Breast epithelium (tissue), 3 donors: ENCODE measurements at regions not wholly inside any gene's neighbourhood (a gene's known extent, or its start where the extent isn't known, plus 50 kb on each side); places are given as distances from the start of the nearest gene placed in this dataset.

Source experiments
- CTCF ChIP-seq, 3 donors: fragments of 450-650 bp; IDR thresholded peaks; one replicate each; pipeline ENCODE4 v1.5.1; 2016 to 2017; ENCODE audit warnings: antibody characterized with exemption in 3 of 3, mild to moderate bottlenecking in 3 of 3, moderate library complexity in 3 of 3
- POLR2A ChIP-seq: fragments of 450-650 bp; IDR thresholded peaks from one replicate; pipeline ENCODE4 v1.6.1; 2016; ENCODE audit warnings: antibody characterized with exemption, mild to moderate bottlenecking, moderate library complexity
- POLR2AphosphoS5 ChIP-seq, 3 donors: sonication (generic); formaldehyde crosslinking; IDR thresholded peaks; one replicate each; pipeline ENCODE4 v1.6.1; 2017; ENCODE audit warnings: antibody characterized with exemption in 3 of 3

GRCh38 chr6:109284675-109285074 is 97.6 kb downstream of the CD164 start:
- TF ChIP-seq POLR2AphosphoS5 (IDR thresholded peaks at IDR 0.05) (no peak), CTCF (IDR thresholded peaks at IDR 0.05) (no peak), POLR2A (no peak)
